BJ (cell line): ENCODE measurements at regions not wholly inside any gene's neighbourhood (a gene's known extent, or its start where the extent isn't known, plus 50 kb on each side); places are given as distances from the start of the nearest gene placed in this dataset.

ENCODE experiments used
- CTCF ChIA-PET: fragments of 350-600 bp; formaldehyde crosslinking; extraction: SDS; loops from one replicate; lab custom pipeline; 2021; ENCODE audit warnings: antibody characterized with exemption, inconsistent platforms; lab: Yijun Ruan, JAX
- POLR2A ChIA-PET: fragments of 300-600 bp; sonication (Branson Sonifier 250); formaldehyde crosslinking; extraction: SDS; loops from one replicate; lab custom pipeline; 2021; ENCODE audit warnings: antibody characterized with exemption; lab: Charles Lee
- DNase-seq: peaks from one replicate; pipeline ENCODE4 v3.0.0-alpha.2; 2011; ENCODE audit warnings: low read depth
- H3K27me3 ChIP-seq: 2 replicates; pipeline ENCODE4 v1.6.0; 2011; ENCODE audit warnings: low read length; ENCODE audit not compliant: control insufficient read depth, insufficient read depth
- H3K36me3 ChIP-seq: 2 replicates; pipeline ENCODE4 v1.5.1; 2011; ENCODE audit warnings: low read length; ENCODE audit not compliant: control insufficient read depth, insufficient read depth
- H3K4me3 ChIP-seq: 2 replicates; pipeline ENCODE4 v1.5.1; 2011; ENCODE audit warnings: low read depth, mild to moderate bottlenecking, control low read depth, low read length
- CTCF ChIP-seq: IDR thresholded peaks from 2 replicates; pipeline ENCODE4 v1.5.1; 2011; ENCODE audit warnings: low read depth, mild to moderate bottlenecking, control low read depth, inconsistent platforms, low read length, moderate library complexity; ENCODE audit not compliant: insufficient read depth

DNA sequence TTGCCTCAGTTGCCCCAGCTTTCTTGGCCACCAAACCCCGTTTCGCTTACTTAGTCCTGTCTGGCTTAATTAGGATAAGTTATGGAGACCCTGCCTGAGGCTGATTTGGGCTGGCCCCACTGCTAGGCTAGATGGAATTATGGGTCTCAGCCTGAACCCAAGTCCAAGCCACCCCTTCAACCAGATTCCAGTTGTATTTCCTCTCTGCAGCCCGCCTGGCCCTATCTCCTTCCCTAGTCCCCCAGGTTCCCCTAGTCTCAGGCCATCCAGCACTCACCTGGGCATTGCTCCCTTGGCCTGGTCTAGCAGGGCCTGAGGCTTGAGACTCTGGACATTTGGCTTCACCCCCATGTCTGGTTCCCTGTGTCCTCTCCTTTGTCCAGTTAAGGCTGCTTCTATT, 111.7 kb upstream of the IPO9 start:
- Histone ChIP-seq H3K36me3 (peaks cover 28% of the 10 kb centered on the region), H3K27me3 (no peaks in the 10 kb centered on the region), H3K4me3 (no peak overlapping the region)
- no peak for TF ChIP-seq CTCF
- no peak for DNase-seq
- POLR2A ChIA-PET: interaction anchor here (0.6 kb wide), 1 partner anchor 20 kb away, joined by 3 read pairs; no protein-coding TSS in a partner anchor
- CTCF ChIA-PET: interaction anchor here (1.2 to 17.3 kb wide), 4 partner anchors 8 to 72 kb away, joined by 3 to 495 read pairs (median 14); no protein-coding TSS in a partner anchor

DNA sequence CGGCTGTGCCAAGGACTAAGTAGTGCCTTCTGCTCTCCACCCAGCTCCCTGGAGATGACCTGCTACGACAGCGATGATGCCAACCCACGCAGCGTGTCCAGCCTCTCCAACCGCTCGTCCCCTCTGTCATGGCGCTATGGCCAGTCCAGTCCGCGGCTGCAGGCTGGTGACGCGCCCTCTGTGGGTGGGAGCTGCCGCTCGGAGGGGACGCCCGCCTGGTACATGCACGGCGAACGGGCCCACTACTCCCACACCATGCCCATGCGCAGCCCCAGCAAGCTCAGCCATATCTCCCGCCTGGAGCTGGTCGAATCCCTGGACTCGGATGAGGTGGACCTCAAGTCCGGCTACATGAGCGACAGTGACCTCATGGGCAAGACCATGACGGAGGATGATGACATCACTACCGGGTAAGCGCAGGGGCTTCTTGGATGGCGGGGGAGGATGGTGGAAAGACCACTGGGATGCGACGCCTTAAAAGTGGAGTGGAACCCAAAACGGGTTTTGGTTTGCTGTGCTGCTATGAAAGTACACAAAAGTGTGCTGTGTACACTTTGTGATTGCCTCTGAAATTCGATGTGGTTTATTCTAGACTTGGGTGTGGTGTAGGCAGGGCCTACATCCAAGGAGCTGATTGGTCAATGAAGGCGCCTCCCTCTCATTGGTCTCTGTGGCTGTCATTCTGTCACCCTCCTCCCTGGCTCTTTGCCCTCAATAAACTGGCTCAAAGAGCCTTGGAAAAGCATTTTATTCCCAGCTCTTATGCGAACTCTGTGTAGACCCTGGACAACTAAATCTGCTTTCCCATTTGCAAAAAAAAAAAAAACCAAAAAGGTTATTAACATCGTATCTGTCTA, 110.4 kb upstream of the IPO9 start:
- Histone ChIP-seq H3K36me3 (peaks cover 22% of the 10 kb centered on the region), H3K4me3 (no peak overlapping the region), H3K27me3 (no peaks in the 10 kb centered on the region)
- DNase-seq: no peak
- no peak for TF ChIP-seq CTCF
- ChIA-PET CTCF (interaction anchor here (1.5 to 17.3 kb wide), 3 partner anchors 9 to 160 kb away, joined by 5 to 495 read pairs (median 23); no protein-coding TSS in a partner anchor), POLR2A (interaction anchor here (0.6 kb wide), 1 partner anchor 183 kb away, joined by 3 read pairs; no protein-coding TSS in a partner anchor)

DNA sequence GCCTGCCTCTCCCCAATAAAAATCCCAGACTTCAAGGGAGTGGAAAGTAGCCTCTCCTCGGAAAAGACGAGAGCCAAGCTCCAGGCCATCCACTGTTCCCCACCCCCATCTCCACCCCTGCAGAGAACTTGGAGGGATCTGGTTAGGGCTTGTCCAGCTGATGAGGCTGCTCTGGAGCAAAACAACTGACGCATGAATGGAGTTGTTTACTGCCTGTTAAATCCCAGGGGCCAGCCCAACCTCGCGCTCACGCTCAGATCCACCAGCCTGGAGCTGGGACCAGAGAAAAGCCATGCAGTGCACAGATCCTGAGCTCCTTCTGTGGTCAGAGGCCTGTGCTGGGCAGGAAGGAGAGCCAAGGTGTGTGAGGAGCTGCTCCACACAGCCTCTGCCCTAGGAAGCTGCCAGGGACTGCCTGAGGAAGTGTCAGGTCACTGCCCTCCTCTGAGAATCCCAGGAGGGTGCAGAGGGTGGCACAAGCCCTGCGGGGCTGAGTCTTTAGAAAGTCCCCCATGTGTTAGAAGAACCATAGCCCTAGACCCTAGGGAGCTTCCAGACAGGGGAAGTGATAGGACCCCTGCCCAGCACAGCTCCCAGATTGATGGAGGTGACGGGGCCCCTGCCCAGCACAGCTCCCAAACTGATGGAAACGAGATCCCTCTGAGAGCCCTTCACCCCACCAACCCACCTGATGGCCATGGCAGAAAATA, 109.0 kb upstream of the IPO9 start:
- peak; percentile 68 for DNase-seq
- Histone ChIP-seq H3K27me3 (no peaks in the 10 kb centered on the region), H3K36me3 (peaks cover 22% of the 10 kb centered on the region), H3K4me3 (no peak overlapping the region)
- TF ChIP-seq CTCF: no peak
- ChIA-PET CTCF (interaction anchor here (1.0 to 3.6 kb wide), 6 partner anchors 11 to 179 kb away, joined by 3 to 23 read pairs (median 3); no protein-coding TSS in a partner anchor), POLR2A (no interaction called here)

DNA sequence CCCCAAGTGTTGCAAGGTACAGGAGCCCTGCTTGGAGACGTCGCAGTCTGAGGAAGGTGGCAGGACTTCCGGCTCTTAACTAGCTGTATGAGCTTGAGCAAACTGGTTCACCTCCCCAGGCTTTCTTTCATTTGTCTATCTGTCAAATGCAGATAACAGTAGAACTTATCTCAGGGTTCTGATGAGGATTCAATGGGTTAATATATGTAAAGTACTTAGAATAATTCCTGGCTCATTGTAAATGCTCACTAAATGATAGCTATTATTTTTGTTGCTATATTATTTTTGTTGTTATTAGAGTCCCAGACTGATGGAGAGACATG, 108.5 kb upstream of the IPO9 start:
- H3K36me3 ChIP-seq: peaks cover 20% of the 10 kb centered on the region
- ChIA-PET CTCF (interaction anchor here (1.0 to 3.6 kb wide), 6 partner anchors 11 to 180 kb away, joined by 3 to 23 read pairs (median 3); no protein-coding TSS in a partner anchor), POLR2A (no interaction called here)
- no peaks in the 10 kb centered on the region for H3K27me3 ChIP-seq
- no peak overlapping the region for H3K4me3 ChIP-seq
- no peak for DNase-seq
- TF ChIP-seq CTCF: no peak
